H1 (cell line): ENCODE measurements at regions not wholly inside any gene's neighbourhood (a gene's known extent, or its start where the extent isn't known, plus 50 kb on each side); places are given as distances from the start of the nearest gene placed in this dataset.

Experiments
- CTCF ChIP-seq, 3 experiments: IDR thresholded peaks; 1 replicate in 2 of 3; 2 replicates in 1 of 3; pipeline versions ENCODE4 v1.5.1 to v1.6.1; 2011; ENCODE audit warnings: low read length in 3 of 3, mild to moderate bottlenecking in 3 of 3, inconsistent platforms in 2 of 3, low read depth in 1 of 3, moderate library complexity in 1 of 3; ENCODE audit not compliant: insufficient read depth in 1 of 3; ENCODE audit errors: control extremely low read depth in 1 of 3
- E2F6 ChIP-seq: IDR thresholded peaks from 2 replicates; pipeline ENCODE4 v1.6.1; 2012; ENCODE audit warnings: inconsistent platforms
- EGR1 ChIP-seq: IDR thresholded peaks from 2 replicates; pipeline ENCODE4 v1.6.1; 2011; ENCODE audit warnings: low read depth, low read length, borderline replicate concordance
- EZH2 ChIP-seq: fragments of 200-600 bp; sonication (generic); IDR thresholded peaks from 2 replicates; pipeline ENCODE4 v1.7.1; 2012; ENCODE audit warnings: low read depth, mild to moderate bottlenecking, moderate library complexity, low read length, inconsistent platforms; ENCODE audit not compliant: severe bottlenecking
- MAX ChIP-seq: IDR thresholded peaks from 2 replicates; pipeline ENCODE4 v1.6.1; 2012; ENCODE audit warnings: inconsistent platforms
- POLR2A ChIP-seq, 2 experiments: IDR thresholded peaks; 1 replicate in 1 of 2; 2 replicates in 1 of 2; pipeline ENCODE4 v1.6.1; 2011; ENCODE audit warnings: low read depth in 2 of 2, low read length in 2 of 2, mild to moderate bottlenecking in 2 of 2; ENCODE audit errors: control extremely low read depth in 1 of 2
- POLR2AphosphoS5 ChIP-seq: IDR thresholded peaks from 2 replicates; pipeline ENCODE4 v1.6.1; 2011; ENCODE audit warnings: low read depth, low read length
- RBBP5 ChIP-seq: IDR thresholded peaks from 2 replicates; pipeline ENCODE4 v1.7.1; 2012; ENCODE audit warnings: low read depth, mild to moderate bottlenecking, inconsistent platforms, low read length, moderate library complexity, borderline replicate concordance
- RFX5 ChIP-seq: IDR thresholded peaks from 2 replicates; pipeline ENCODE4 v1.6.1; 2011; ENCODE audit warnings: low read depth, low read length, improper control_type of control experiment, borderline replicate concordance
- SIX5 ChIP-seq: IDR thresholded peaks from 2 replicates; pipeline ENCODE4 v1.6.1; 2011; ENCODE audit warnings: mild to moderate bottlenecking, low read depth, low read length
- SP4 ChIP-seq: IDR thresholded peaks from 2 replicates; pipeline ENCODE4 v1.6.1; 2012; ENCODE audit warnings: low read length, inconsistent platforms
- TAF1 ChIP-seq: IDR thresholded peaks from 2 replicates; pipeline ENCODE4 v1.6.1; 2011; ENCODE audit warnings: mild to moderate bottlenecking, low read depth, low read length
- ZNF274 ChIP-seq: IDR thresholded peaks from 2 replicates; pipeline ENCODE4 v1.7.0; 2012; ENCODE audit warnings: low read length, borderline replicate concordance; ENCODE audit errors: extremely low read depth

- TF ChIP-seq CTCF (IDR thresholded peaks at IDR 0.05; ENCODE audit: control extremely low read depth in 1 of 3, insufficient read depth in 1 of 3, low read depth in 1 of 3, low read length in 3 of 3): no peak
- no peak for TF ChIP-seq POLR2AphosphoS5
- TF ChIP-seq RBBP5: no peak
- no peak for TF ChIP-seq E2F6
- TF ChIP-seq TAF1: no peak
- TF ChIP-seq SIX5: no peak
- TF ChIP-seq MAX: no peak
- no peak for TF ChIP-seq SP4
- no peak for TF ChIP-seq EZH2
- TF ChIP-seq ZNF274: no peak
- no peak for TF ChIP-seq POLR2A (IDR thresholded peaks at IDR 0.05; ENCODE audit: control extremely low read depth in 1 of 2, low read depth in 2 of 2, low read length in 2 of 2)
- no peak for TF ChIP-seq EGR1
- no peak for TF ChIP-seq RFX5
Observed at GRCh38 chr10:9004736-9005135, 950.2 kb downstream of the GATA3 start.
